ENCODE measurements at regions not wholly inside any gene's neighbourhood (a gene's known extent, or its start where the extent isn't known, plus 50 kb on each side); places are given as distances from the start of the nearest gene placed in this dataset.

- in situ Hi-C loops (cut with MboI; ENCODE audit: low sequenced_read_pairs, unreplicated experiment) = no loop called here
- DNase-seq (ENCODE audit: low spot score) = no peak
- no peak for TF ChIP-seq CTCF (IDR thresholded peaks at IDR 0.05; ENCODE audit: borderline replicate concordance, control extremely low read depth, extremely low read depth, insufficient read depth, missing control alignments)
Observed at GRCh38 chr11:45384016-45384415, 97.9 kb upstream of the SYT13 start.

DNA sequence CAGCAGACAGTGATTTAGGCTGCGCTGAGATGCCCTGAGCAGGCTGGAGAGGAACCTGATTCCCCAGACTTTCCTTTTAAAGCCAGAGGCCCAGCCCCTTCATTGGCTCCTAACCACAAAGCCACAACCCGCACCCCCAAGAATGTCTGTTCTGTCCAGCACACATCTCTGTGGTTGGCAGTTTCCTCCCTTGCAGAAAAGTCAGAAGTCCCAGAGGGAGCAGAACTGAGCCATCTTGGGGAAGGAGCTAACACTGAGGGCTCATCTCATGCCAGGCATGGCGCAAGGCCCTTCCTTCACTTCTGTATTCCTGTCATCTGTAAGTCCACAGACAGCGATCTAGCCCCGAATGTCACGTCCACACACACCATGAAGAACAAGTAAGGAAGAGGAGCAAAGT lies 97.1 kb upstream of the SYT13 start:
- no peak for TF ChIP-seq CTCF (IDR thresholded peaks at IDR 0.05; ENCODE audit: borderline replicate concordance, control extremely low read depth, extremely low read depth, insufficient read depth, missing control alignments)
- no peak for DNase-seq (ENCODE audit: low spot score)
- in situ Hi-C loops (cut with MboI; ENCODE audit: low sequenced_read_pairs, unreplicated experiment) = no loop called here

DNA sequence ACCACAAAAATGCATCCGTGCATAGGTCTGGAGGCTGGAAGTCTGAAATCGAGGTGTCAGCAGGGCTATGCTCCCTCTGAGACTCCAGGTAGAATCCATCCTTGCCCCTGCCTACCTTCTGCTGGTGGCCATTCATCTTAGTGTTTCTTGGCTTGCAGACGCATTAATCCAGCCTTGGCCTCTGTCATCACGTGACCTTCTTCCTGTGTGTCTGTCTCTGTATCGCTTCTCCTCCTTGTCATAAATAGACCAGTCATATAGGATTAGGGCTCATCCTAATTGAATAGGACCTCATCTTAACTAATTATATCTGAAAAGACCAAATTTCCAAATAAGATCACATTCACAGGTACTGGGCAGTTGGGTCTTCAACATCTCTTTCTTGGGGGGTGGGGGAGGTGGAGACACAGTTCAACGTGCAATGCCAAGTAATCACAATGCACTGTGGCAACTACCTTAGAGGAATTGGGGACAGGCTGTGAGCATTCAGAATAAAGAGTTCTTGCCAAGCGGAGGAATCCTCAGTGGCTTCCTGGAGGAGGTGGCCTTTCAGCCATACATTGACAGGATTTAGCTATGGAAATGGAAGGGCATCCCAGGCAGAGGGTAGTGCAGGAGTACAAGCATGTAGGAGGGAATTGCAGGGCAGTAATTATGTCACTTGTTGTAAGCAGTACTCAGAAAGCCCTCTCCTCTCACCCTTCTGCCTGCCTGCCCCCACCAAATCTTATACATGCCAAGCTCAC lies 96.2 kb upstream of the SYT13 start:
- in situ Hi-C loops (cut with MboI; ENCODE audit: low sequenced_read_pairs, unreplicated experiment) = no loop called here
- TF ChIP-seq CTCF (IDR thresholded peaks at IDR 0.05; ENCODE audit: borderline replicate concordance, control extremely low read depth, extremely low read depth, insufficient read depth, missing control alignments) = no peak
- no peak for DNase-seq (ENCODE audit: low spot score)

DNA sequence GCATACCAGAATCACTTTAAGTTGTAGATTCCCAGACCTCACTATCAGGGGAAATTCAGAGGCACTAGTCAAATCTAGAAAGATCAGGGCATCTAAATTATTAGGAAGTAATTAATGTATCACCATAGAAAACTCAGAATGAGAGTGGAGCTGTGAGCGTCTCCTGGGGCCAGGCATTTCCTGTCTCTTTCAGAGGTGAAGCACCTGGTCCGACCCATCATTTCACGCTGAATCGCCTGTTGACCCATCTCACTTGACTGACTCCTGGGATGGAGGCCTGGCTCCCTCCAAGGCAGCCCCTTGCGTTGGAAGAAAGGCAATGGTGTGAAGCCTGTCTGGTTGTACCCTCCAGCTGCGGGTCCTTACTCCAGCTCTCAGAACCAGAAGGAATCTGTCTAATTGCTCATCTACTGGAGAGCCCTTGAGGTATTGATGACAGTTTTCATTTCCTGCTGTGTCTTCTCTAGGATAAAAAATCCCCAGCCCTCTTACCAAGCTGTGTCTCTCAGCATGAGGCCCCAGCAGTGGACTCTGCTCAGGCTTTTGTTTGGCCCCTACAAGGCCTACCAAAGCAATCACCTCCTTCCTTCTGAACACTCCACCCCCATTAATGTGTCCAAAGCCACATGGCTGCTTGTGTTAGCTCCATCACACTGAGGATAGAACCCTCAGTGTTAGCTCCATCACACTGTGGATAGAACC lies 93.2 kb upstream of the SYT13 start:
- in situ Hi-C loops (cut with MboI; ENCODE audit: low sequenced_read_pairs, unreplicated experiment) = no loop called here
- no peak for DNase-seq (ENCODE audit: low spot score)
- TF ChIP-seq CTCF (IDR thresholded peaks at IDR 0.05; ENCODE audit: borderline replicate concordance, control extremely low read depth, extremely low read depth, insufficient read depth, missing control alignments) = no peak

DNA sequence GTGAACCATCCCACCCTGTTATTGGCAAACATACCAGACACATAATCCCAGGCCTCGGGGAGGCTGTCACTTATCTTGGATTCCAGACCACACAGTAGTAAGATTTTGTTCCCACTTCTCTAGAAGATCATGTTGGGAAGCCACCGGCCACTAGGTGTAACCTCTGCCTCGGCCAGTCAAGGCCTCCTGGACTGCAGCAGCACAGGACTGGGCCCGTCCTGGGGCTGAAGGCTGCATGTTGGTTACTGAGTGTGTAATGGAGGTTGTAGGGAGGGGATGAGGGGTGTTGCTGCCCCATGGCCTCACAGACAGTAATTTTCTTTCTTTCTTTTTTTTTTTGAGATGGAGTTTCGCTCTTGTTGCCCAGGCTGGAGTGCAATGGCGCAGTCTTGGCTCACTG lies 92.4 kb upstream of the SYT13 start:
- no peak for TF ChIP-seq CTCF (IDR thresholded peaks at IDR 0.05; ENCODE audit: borderline replicate concordance, control extremely low read depth, extremely low read depth, insufficient read depth, missing control alignments)
- in situ Hi-C loops (cut with MboI; ENCODE audit: low sequenced_read_pairs, unreplicated experiment) = no loop called here

DNA sequence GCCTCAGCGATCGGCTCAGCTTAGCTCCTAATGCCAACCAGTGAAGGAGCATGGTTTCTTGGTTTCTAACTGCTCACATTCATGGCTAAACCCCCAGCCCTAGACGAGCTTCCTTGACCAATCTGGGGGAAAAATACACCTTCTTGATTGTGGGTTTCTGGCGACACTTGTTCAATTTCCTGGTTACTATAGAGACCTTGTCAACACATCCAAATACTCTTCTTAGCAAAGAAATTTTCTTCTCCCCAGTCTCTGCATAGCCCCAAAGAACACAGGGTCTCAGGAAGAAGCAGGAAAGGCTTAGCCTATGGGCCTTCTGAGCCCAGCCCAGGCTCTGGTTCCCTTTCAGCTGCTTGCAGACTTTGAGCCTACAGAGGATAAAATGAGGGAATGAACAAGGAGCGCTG lies 88.5 kb upstream of the SYT13 start:
- no peak for TF ChIP-seq CTCF (IDR thresholded peaks at IDR 0.05; ENCODE audit: borderline replicate concordance, control extremely low read depth, extremely low read depth, insufficient read depth, missing control alignments)
- DNase-seq (ENCODE audit: low spot score) = no peak
- in situ Hi-C loops (cut with MboI; ENCODE audit: low sequenced_read_pairs, unreplicated experiment) = loop anchor here (25.0 kb wide), 1 partner anchor 388 kb away; no protein-coding TSS in a partner anchor

More for the DNA sequence above, 92.4 kb upstream of the SYT13 start:
- DNase-seq (ENCODE audit: low spot score) = no peak

Data from GM13976 (cell line).